GM23248 (cell line): ENCODE measurements at regions not wholly inside any gene's neighbourhood (a gene's known extent, or its start where the extent isn't known, plus 50 kb on each side); places are given as distances from the start of the nearest gene placed in this dataset.
A peak's percentile ranks its signal among the peaks of the same experiment; 100 is the strongest.

Source experiments
- DNase-seq: peaks from one replicate; pipeline ENCODE4 v3.0.0-alpha.2; 2015
- H2AFZ ChIP-seq: fragments of 200-600 bp; sonication (generic); 2 replicates; pipeline ENCODE4 v1.6.1; 2016; ENCODE audit warnings: antibody characterized with exemption
- H3F3A ChIP-seq: fragments of 200-600 bp; sonication (generic); 2 replicates; pipeline ENCODE4 v1.6.1; 2016; ENCODE audit warnings: mild to moderate bottlenecking, antibody characterized with exemption, mixed run types; ENCODE audit not compliant: insufficient read depth
- H3K27ac ChIP-seq: fragments of 200-600 bp; sonication (generic); 2 replicates; pipeline ENCODE4 v1.5.1; 2016; ENCODE audit warnings: mild to moderate bottlenecking
- H3K27me3 ChIP-seq: fragments of 200-600 bp; sonication (generic); replicated peaks from 2 replicates; pipeline ENCODE4 v1.6.1; 2016; ENCODE audit warnings: mild to moderate bottlenecking; ENCODE audit not compliant: insufficient read depth
- H3K36me3 ChIP-seq: fragments of 200-600 bp; sonication (generic); 2 replicates; pipeline ENCODE4 v1.6.1; 2016; ENCODE audit warnings: low read depth, mild to moderate bottlenecking
- H3K4me1 ChIP-seq: fragments of 200-600 bp; sonication (generic); 2 replicates; pipeline ENCODE4 v1.6.1; 2016; ENCODE audit warnings: mild to moderate bottlenecking; ENCODE audit not compliant: insufficient read depth
- H3K4me2 ChIP-seq: fragments of 200-600 bp; sonication (generic); one replicate; pipeline ENCODE4 v1.6.1; 2016; ENCODE audit warnings: mild to moderate bottlenecking; ENCODE audit not compliant: unreplicated experiment
- H3K4me3 ChIP-seq: fragments of 200-600 bp; sonication (generic); 2 replicates; pipeline ENCODE4 v1.5.1; 2016; ENCODE audit warnings: mild to moderate bottlenecking
- H3K79me2 ChIP-seq: fragments of 200-600 bp; sonication (generic); 2 replicates; pipeline ENCODE4 v1.6.1; 2016; ENCODE audit warnings: mild to moderate bottlenecking; ENCODE audit not compliant: insufficient read depth
- H3K9ac ChIP-seq: fragments of 200-600 bp; sonication (generic); 2 replicates; pipeline ENCODE4 v1.6.1; 2016; ENCODE audit warnings: mild to moderate bottlenecking
- H3K9me2 ChIP-seq: fragments of 200-600 bp; sonication (generic); 2 replicates; pipeline ENCODE4 v1.6.1; 2016; ENCODE audit warnings: mixed run types, mild to moderate bottlenecking, moderate library complexity; ENCODE audit not compliant: insufficient read depth
- H3K9me3 ChIP-seq: fragments of 200-600 bp; sonication (generic); one replicate; pipeline ENCODE4 v1.6.1; 2017; ENCODE audit warnings: low read depth
- H4K20me1 ChIP-seq: fragments of 200-600 bp; sonication (generic); 2 replicates; pipeline ENCODE4 v1.6.0; 2016; ENCODE audit not compliant: insufficient read depth
- EZH2 ChIP-seq: fragments of 200-600 bp; sonication (generic); IDR thresholded peaks from 2 replicates; pipeline ENCODE4 v1.6.1; 2018; ENCODE audit warnings: antibody characterized with exemption, mild to moderate bottlenecking; ENCODE audit not compliant: insufficient read depth, poor library complexity, severe bottlenecking
- EZH2phosphoT487 ChIP-seq: fragments of 200-600 bp; sonication (generic); IDR thresholded peaks from 2 replicates; pipeline ENCODE4 v1.6.1; 2018; ENCODE audit warnings: antibody characterized with exemption, moderate library complexity, mild to moderate bottlenecking, low read depth; ENCODE audit not compliant: insufficient read depth
- WGBS, 2 experiments: methylation state at CpG; one replicate each; pipeline ENCODE4 v1.1.6; 2015 to 2017; ENCODE audit warnings: low lambda C conversion rate in 2 of 2, low coverage in 1 of 2; ENCODE audit errors: missing lambda C conversion rate in 2 of 2; 5-methylcytosine and 5-hydroxymethylcytosine counted together
- in situ Hi-C: fragments of 300-500 bp; cut with MboI; formaldehyde crosslinking; loops from 2 replicates; pipeline ENCODE4 v1.15.0; 2020

DNA sequence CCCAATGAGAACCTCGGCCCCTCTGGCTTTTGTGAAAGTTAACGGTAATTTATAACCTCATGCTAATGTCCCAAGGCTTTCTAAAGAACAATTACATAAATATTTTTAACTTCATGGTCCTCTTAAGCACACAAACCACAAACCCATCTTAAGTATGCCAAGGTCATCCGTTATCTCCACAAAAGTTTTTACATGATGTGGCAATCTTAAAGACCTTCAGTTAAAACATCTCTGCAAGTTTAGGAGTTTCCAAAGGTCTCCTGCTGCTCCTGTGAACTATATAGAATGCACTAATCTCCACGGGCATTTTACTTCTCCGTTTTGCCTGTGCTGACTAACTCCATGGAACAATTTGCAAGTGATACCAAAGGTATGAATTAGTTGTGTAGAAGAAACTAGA, 228.2 kb downstream of the TLE1 start:
- Histone ChIP-seq H3K36me3 (no peaks in the 10 kb centered on the region), H4K20me1 (no peaks in the 10 kb centered on the region), H2AFZ (no peak overlapping the region), H3K4me3 (no peak overlapping the region), H3K4me2 (no peak overlapping the region), H3F3A (peaks cover 5% of the 10 kb centered on the region; the same call in 1 of the 2 replicates), H3K27ac (no peak overlapping the region), H3K27me3 (no peaks in the 10 kb centered on the region), H3K9me2 (no peaks in the 10 kb centered on the region), H3K79me2 (no peaks in the 10 kb centered on the region), H3K4me1 (peaks cover 8% of the 10 kb centered on the region), H3K9me3 (no peaks in the 10 kb centered on the region), H3K9ac (no peak overlapping the region)
- WGBS, 2 experiments = 63 to 68% methylated on average over 5 of the region's 5 CpGs
- DNase-seq = no peak
- no peak for TF ChIP-seq EZH2phosphoT487
- no peak for TF ChIP-seq EZH2
- in situ Hi-C loops = no loop called here

DNA sequence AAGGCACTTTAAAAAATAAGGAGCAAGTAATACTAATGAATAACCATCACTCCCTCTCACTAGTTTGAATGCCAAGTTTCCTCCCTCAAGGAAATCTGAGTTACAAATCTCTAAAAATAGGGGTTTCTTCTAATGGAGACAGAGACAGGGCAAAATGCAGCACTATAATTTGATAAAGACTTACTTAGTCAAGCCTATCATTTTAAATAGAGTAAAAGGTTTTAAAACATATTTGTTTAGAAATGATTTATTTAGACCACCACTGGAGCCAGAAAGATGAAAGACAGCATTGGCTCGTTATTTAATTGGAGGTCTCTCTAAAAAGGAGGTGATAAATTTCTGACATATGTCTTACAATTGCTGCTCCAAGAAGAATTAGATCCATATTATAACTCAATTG, 228.7 kb downstream of the TLE1 start:
- 7 to 16% methylated on average over 1 of the region's 1 CpG for WGBS, 2 experiments
- Histone ChIP-seq H3K4me1 (peaks cover 13% of the 10 kb centered on the region), H3F3A (peaks cover 8% of the 10 kb centered on the region; the same call in 1 of the 2 replicates), H3K36me3 (no peaks in the 10 kb centered on the region), H3K9me3 (no peaks in the 10 kb centered on the region), H4K20me1 (no peaks in the 10 kb centered on the region), H3K4me2 (no peak overlapping the region), H3K79me2 (no peaks in the 10 kb centered on the region), H3K9ac (no peak overlapping the region), H3K9me2 (no peaks in the 10 kb centered on the region), H3K27me3 (no peaks in the 10 kb centered on the region), H2AFZ (no peak overlapping the region), H3K4me3 (no peak overlapping the region), H3K27ac (no peak overlapping the region)
- in situ Hi-C loops = no loop called here
- no peak for TF ChIP-seq EZH2
- no peak for TF ChIP-seq EZH2phosphoT487
- DNase-seq = no peak

DNA sequence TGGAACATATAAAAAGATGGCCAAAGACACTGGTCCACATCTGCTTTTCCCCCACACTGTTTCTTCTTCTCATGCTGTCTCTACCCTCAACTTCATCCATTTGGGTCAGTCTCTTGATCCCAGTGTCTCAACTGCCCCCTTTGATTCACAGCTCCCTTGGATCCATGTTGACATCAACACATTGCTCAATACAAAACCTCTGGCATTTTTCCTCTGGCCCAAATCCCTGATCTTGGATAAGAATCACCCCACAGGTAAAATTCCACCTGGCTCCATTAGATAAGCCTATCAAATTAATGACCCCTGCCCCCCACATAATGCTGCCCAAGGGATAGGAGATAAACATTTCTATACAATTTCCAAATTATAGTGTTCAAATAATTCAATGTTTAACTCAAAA, 229.8 kb downstream of the TLE1 start:
- Histone ChIP-seq H4K20me1 (no peaks in the 10 kb centered on the region), H3K9ac (no peak overlapping the region), H3K4me2 (no peak overlapping the region), H3K27me3 (no peaks in the 10 kb centered on the region), H3K36me3 (no peaks in the 10 kb centered on the region), H2AFZ (no peak overlapping the region), H3K79me2 (no peaks in the 10 kb centered on the region), H3F3A (peaks cover 8% of the 10 kb centered on the region; the same call in 1 of the 2 replicates), H3K9me3 (no peaks in the 10 kb centered on the region), H3K4me1 (peaks cover 16% of the 10 kb centered on the region), H3K9me2 (no peaks in the 10 kb centered on the region), H3K27ac (no peak overlapping the region), H3K4me3 (no peak overlapping the region)
- TF ChIP-seq EZH2 (no peak), EZH2phosphoT487 (no peak)
- DNase-seq = no peak
- in situ Hi-C loops = no loop called here

DNA sequence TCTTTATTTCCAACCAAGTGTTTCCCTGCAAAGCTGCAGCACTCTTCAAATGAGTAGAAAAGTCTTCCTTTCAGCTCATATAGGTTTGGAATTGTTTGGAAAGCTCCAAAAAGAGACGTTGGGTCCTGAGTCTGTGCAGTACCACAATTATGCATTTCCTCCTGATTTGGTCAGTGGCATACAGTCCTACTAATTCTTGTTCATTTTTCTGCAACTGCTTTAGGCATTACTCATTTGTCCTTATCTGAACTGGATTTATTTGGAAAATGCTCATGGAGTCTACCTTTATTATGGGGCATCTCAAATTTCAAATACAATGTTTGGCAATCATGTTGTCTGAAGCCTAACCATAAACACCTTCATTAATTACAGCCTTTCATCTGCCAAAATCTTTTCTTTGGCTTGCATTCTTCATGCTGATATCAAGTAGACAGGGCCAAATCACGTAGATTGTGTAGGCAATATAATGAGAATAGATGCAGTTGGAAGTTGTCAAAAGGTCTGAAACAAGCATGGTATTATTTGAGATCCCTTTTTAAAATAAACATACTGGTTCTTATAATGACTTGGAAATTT, 232.8 kb downstream of the TLE1 start:
- Histone ChIP-seq H3K4me3 (no peak overlapping the region), H3K4me2 (peak overlapping the region; percentile 24), H3K27ac (no peak overlapping the region), H2AFZ (no peak overlapping the region), H3K4me1 (peaks cover 16% of the 10 kb centered on the region), H3K36me3 (no peaks in the 10 kb centered on the region), H3K9me2 (no peaks in the 10 kb centered on the region), H4K20me1 (no peaks in the 10 kb centered on the region), H3K79me2 (no peaks in the 10 kb centered on the region), H3K9me3 (no peaks in the 10 kb centered on the region), H3K27me3 (0 out of 2 replicates have a peak, but pooled peaks cover 4% of the 10 kb centered on the region), H3F3A (peaks cover 8% of the 10 kb centered on the region; the same call in 1 of the 2 replicates), H3K9ac (no peak overlapping the region)
- WGBS, 2 experiments = 33 to 35% methylated on average over 2 of the region's 2 CpGs
- DNase-seq = peak; percentile 31
- TF ChIP-seq EZH2phosphoT487 (no peak), EZH2 (no peak)
- in situ Hi-C loops = no loop called here
